ENCODE measurements at regions not wholly inside any gene's neighbourhood (a gene's known extent, or its start where the extent isn't known, plus 50 kb on each side); places are given as distances from the start of the nearest gene placed in this dataset.
A peak's percentile ranks its signal among the peaks of the same experiment; 100 is the strongest.

GRCh38 chr18:61655630-61656029 is 237.2 kb downstream of the RNF152 start:
- Histone ChIP-seq H3K4me1 (ENCODE audit: control insufficient read depth in 1 of 2, insufficient read depth in 2 of 2, low read depth in 1 of 2, low read length in 1 of 2) (peaks cover 0 to 7% of the 10 kb centered on the region in 2 experiments; a peak in 2 of 4 replicates), H3K9ac (no peak overlapping the region), H3F3A (replicated peaks; ENCODE audit: insufficient read depth) (no peaks in the 10 kb centered on the region), H2AFZ (ENCODE audit: low read depth) (no peak overlapping the region), H3K36me3 (replicated peaks in 1 of 2; ENCODE audit: control insufficient read depth in 1 of 2, insufficient read depth in 2 of 2, low read length in 1 of 2) (no peaks in the 10 kb centered on the region), H4K20me1 (ENCODE audit: insufficient read depth) (no peaks in the 10 kb centered on the region), H3K79me2 (ENCODE audit: insufficient read depth) (no peaks in the 10 kb centered on the region), H3K27me3 (ENCODE audit: insufficient read depth) (no peaks in the 10 kb centered on the region), H3K9me2 (no peaks in the 10 kb centered on the region), H3K9me3 (no peaks in the 10 kb centered on the region), H3K4me2 (no peak overlapping the region), H3K4me3 (ENCODE audit: low read depth in 2 of 2, low read length in 1 of 2) (no peak overlapping the region), H3K27ac (ENCODE audit: low read depth in 2 of 2, low read length in 1 of 2) (no peak overlapping the region)
- ChIA-PET POLR2A (no interaction called here), CTCF (interaction anchor here (0.9 to 1.3 kb wide), 2 partner anchors 19 to 26 kb away, joined by 3 to 4 read pairs; no protein-coding TSS in a partner anchor)
- no peak for TF ChIP-seq FOSL2 (IDR thresholded peaks at IDR 0.05; ENCODE audit: borderline replicate concordance, low read depth)
- no peak for TF ChIP-seq RFX5 (IDR thresholded peaks at IDR 0.05; ENCODE audit: low read length)
- DNase-seq: no peak
- WGBS (ENCODE audit: low lambda C conversion rate): 83% methylated on average over 2 of the region's 2 CpGs

- Histone ChIP-seq H3K4me1 (ENCODE audit: control insufficient read depth in 1 of 2, insufficient read depth in 2 of 2, low read depth in 1 of 2, low read length in 1 of 2) (peaks cover 0 to 7% of the 10 kb centered on the region in 2 experiments; a peak in 2 of 4 replicates), H3K79me2 (ENCODE audit: insufficient read depth) (no peaks in the 10 kb centered on the region), H3K9me2 (no peaks in the 10 kb centered on the region), H3K4me2 (no peak overlapping the region), H3K36me3 (replicated peaks in 1 of 2; ENCODE audit: control insufficient read depth in 1 of 2, insufficient read depth in 2 of 2, low read length in 1 of 2) (no peaks in the 10 kb centered on the region), H2AFZ (ENCODE audit: low read depth) (peak overlapping the region; percentile 69), H3K27ac (ENCODE audit: low read depth in 2 of 2, low read length in 1 of 2) (no peak overlapping the region), H3K9me3 (no peaks in the 10 kb centered on the region), H4K20me1 (ENCODE audit: insufficient read depth) (no peaks in the 10 kb centered on the region), H3K27me3 (ENCODE audit: insufficient read depth) (no peaks in the 10 kb centered on the region), H3K4me3 (ENCODE audit: low read depth in 2 of 2, low read length in 1 of 2) (no peak overlapping the region), H3F3A (replicated peaks; ENCODE audit: insufficient read depth) (no peaks in the 10 kb centered on the region), H3K9ac (no peak overlapping the region)
- DNase-seq: no peak
- TF ChIP-seq RCOR1 (IDR thresholded peaks at IDR 0.05; ENCODE audit: low read length) (peak; percentile 54; the same call in 1 of the 2 replicates), NRF1 (IDR thresholded peaks at IDR 0.05; ENCODE audit: low read depth, low read length) (no peak)
- 27% methylated on average over 4 of the region's 4 CpGs for WGBS (ENCODE audit: low lambda C conversion rate)
- ChIA-PET CTCF (interaction anchor here (1.0 to 1.3 kb wide), 3 partner anchors 11 to 477 kb away, joined by 3 to 4 read pairs (median 3); no protein-coding TSS in a partner anchor), POLR2A (no interaction called here)
These were observed 238.8 kb downstream of the RNF152 start for GRCh38 chr18:61653823-61654551.

GRCh38 chr18:61651880-61652268 is 240.9 kb downstream of the RNF152 start:
- no peaks in the 10 kb centered on the region for H4K20me1 ChIP-seq (ENCODE audit: insufficient read depth)
- H2AFZ ChIP-seq (ENCODE audit: low read depth): no peak overlapping the region
- no peaks in the 10 kb centered on the region for H3K27me3 ChIP-seq (ENCODE audit: insufficient read depth)
- POLR2A ChIA-PET: no interaction called here
- H3K27ac ChIP-seq (ENCODE audit: low read depth in 2 of 2, low read length in 1 of 2): no peak overlapping the region
- DNase-seq: no peak
- WGBS (ENCODE audit: low lambda C conversion rate): 86% methylated on average over 4 of the region's 4 CpGs
- H3K36me3 ChIP-seq (replicated peaks in 1 of 2; ENCODE audit: control insufficient read depth in 1 of 2, insufficient read depth in 2 of 2, low read length in 1 of 2): no peaks in the 10 kb centered on the region
- H3K79me2 ChIP-seq (ENCODE audit: insufficient read depth): no peaks in the 10 kb centered on the region
- H3K9ac ChIP-seq: no peak overlapping the region
- TF ChIP-seq IRF3 (IDR thresholded peaks at IDR 0.05; ENCODE audit: low read depth, low read length): no peak
- TF ChIP-seq MXI1 (IDR thresholded peaks at IDR 0.05; ENCODE audit: low read depth, low read length): no peak
- TF ChIP-seq GATA2 (CRISPR knock-in tag; IDR thresholded peaks at IDR 0.05): no peak
- TF ChIP-seq REST (IDR thresholded peaks at IDR 0.05; ENCODE audit: low read depth, low read length): no peak
- TF ChIP-seq SIN3A (IDR thresholded peaks at IDR 0.05; ENCODE audit: borderline replicate concordance, low read depth, low read length): no peak
- no peak for TF ChIP-seq EZH2phosphoT487 (IDR thresholded peaks at IDR 0.05; ENCODE audit: borderline replicate concordance, low read depth)
- H3K4me1 ChIP-seq (ENCODE audit: control insufficient read depth in 1 of 2, insufficient read depth in 2 of 2, low read depth in 1 of 2, low read length in 1 of 2): peaks cover 0 to 7% of the 10 kb centered on the region in 2 experiments; a peak in 2 of 4 replicates
- no peak overlapping the region for H3K4me2 ChIP-seq
- H3K4me3 ChIP-seq (ENCODE audit: low read depth in 2 of 2, low read length in 1 of 2): no peak overlapping the region
- no peaks in the 10 kb centered on the region for H3K9me2 ChIP-seq
- CTCF ChIA-PET: no interaction called here
- H3K9me3 ChIP-seq: no peaks in the 10 kb centered on the region
- no peaks in the 10 kb centered on the region for H3F3A ChIP-seq (replicated peaks; ENCODE audit: insufficient read depth)

All from SK-N-SH (cell line).